ENCODE measurements at regions not wholly inside any gene's neighbourhood (a gene's known extent, or its start where the extent isn't known, plus 50 kb on each side); places are given as distances from the start of the nearest gene placed in this dataset.

GRCh38 chr3:164577667-164578210 lies 500.6 kb downstream of the SI start:
- DNase-seq (ENCODE audit: low spot score): no peak

DNA sequence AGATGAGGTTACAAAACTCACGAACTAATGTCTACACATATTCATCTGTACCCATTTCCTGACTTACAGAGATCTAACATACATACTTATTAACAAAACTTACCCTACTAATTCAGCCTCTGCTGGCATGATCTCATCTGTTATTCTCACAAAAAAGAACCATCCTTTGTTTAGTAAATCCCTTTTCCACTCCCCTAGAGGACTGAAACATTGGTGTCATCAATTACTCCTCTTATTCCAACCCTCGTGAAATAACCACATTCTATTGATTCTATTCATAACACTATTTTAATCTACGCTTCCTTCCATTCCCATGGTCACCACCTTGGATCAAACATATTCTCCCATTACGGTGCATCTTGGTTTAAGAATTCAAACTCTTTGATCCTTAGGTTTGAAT lies 505.9 kb downstream of the SI start:
- DNase-seq (ENCODE audit: low spot score): no peak

DNA sequence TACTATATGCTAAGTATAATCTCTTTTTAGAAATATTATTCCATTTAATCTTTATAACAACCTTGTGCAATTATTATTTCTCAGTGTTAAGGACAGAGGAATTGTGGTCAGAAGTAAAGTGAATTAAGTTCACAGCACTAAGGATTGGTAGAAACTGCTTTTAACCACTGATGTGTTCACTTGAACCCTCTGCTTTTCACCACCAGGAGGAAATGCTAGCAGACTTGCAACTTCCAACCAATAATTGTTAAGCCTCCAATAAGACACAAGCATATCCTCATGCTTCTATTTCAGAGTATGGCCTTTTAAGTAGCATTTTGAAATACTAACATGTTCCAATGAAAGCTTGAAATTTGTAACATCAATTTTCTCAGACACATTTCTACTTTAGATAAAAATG lies 527.4 kb downstream of the SI start:
- no peak for DNase-seq (ENCODE audit: low spot score)

DNA sequence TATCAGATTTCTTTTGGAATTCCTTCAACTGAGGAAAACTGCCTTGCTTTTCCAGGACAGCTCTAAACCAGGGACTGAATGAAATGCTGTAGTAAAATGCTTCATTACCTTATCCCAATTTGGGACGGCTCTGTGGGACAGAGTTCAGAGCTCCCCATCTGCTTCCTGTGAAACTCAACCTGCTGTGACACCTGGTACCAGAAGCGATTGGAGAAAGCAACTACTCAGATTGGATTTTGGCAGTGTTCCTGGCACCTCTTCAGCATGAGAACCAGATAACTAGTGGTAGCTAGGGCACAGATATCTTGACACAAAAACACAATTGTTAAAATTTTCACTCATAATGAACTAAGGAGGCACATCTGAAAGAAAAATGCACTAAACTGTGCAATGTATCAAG lies 539.1 kb downstream of the SI start:
- no peak for DNase-seq (ENCODE audit: low spot score)

DNA sequence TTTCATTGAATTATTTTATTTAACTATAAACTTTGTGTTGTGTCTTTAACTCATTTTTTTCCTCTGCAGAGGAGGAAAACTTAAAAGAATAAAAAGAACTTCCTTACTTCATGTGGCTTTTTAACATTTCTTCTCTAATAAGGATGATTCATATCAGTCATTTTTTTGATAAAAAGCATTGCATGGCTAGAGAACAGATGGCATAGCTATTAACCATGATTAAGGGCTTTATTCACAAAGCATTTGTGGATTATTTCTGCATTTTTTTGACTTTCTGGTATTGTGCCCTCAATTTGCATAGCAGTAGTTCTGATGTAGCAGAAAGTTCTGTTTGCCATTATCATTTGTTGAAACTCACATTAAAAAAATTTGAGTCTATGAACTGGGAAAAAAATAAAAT lies 540.8 kb downstream of the SI start:
- DNase-seq (ENCODE audit: low spot score): peak; percentile 71

DNA sequence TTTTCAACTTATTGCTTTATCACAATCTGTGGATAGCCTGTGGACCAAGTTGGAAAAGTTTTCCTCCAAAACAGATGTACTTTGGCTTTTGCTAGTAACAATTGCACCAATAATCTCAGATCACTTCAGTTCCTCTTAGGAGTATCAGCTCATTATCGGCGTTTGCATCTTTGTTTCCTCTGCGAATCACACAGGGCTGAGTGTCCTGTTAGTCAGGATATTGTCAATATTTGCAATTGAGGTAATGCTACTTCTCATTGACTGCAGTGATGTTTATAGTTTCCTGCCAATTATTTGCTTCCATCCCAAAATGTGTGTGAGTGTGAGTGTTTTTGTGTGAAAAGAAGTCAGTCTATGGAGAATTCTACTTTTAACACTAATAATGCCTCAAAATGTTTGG lies 545.0 kb downstream of the SI start:
- no peak for DNase-seq (ENCODE audit: low spot score)

- DNase-seq (ENCODE audit: low spot score): no peak
Measured at GRCh38 chr3:164526250-164526649, 552.0 kb downstream of the SI start.

DNA sequence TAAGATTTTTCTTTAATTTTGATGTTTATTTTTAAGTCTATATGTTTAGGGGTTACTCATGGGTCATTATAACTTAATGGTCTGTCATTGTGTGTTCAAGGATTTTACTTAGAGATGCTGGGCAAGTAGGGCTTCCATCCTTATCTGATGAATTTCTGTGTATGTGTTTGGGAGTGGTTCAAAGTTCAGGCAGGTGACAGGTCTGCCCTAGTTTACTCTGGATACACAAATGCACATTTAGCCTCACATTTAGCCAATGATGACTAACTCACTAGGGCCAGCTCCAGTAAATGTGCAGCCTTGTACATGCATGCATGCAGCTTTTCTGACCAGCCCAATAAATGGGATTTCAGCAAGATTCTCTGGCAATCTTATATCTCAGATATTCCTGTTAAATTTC lies 554.1 kb downstream of the SI start:
- DNase-seq (ENCODE audit: low spot score): no peak

DNA sequence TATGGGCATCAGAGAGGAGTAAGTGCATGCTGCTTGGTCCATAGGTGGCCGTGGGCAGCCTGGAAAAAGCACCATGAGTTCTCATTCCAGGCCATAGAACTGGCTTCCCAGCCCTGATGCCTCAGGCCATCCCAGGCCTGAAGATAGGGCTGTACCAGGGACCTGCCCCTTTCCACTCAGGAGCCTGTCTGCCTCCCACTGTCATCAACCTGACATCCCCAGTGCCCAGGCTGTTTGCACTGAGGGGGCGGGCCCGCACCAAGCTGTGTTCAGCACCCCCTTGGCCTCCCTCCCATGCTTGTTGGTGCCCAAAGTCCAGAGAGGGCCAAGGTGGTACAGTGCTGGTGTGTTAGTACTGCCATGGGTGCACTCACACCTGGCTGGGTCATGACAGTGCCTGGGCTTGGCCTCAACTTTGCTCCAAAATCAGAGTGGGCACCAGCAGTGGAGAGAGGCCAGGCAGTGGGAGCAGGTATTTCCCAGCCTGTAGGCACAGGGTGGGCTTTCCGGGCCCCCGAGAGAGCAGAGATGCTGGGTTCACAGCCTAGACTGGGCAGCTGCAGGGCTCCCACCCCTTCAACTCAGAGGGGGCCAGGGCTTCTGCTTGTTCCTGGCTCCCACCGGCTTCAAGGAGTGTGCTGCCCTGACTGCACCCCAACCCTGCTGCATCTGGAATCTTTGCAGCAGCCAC lies 556.1 kb downstream of the SI start:
- no peak for DNase-seq (ENCODE audit: low spot score)

DNA sequence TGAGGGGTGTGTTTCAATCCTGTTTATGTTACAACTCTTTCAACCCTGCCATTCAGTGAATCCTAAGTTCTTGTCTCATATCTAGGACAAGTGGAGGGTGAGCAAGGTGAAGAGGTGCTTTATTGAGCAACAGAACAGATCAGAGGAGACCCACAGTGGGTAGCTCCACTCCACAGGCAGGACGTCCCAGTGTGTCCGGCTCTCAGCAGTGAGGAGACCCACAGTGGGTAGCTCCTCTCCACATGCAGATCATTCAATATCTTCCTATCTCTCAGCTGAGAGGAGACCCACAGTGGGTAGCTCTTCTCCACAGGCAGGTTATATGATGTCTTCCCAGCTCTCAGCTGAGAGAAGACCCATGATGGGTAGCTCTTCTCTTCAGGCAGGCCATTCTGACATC lies 556.7 kb downstream of the SI start:
- no peak for DNase-seq (ENCODE audit: low spot score)

- DNase-seq (ENCODE audit: low spot score): no peak
Measured at GRCh38 chr3:164521139-164521538, 557.2 kb downstream of the SI start.

GRCh38 chr3:164515256-164515655 lies 563.0 kb downstream of the SI start:
- no peak for DNase-seq (ENCODE audit: low spot score)

- DNase-seq (ENCODE audit: low spot score): no peak
Measured at GRCh38 chr3:164514576-164514975, 563.7 kb downstream of the SI start.

- peak; percentile 54 for DNase-seq (ENCODE audit: low spot score)
Measured at GRCh38 chr3:164507886-164508285, 570.4 kb downstream of the SI start.

DNA sequence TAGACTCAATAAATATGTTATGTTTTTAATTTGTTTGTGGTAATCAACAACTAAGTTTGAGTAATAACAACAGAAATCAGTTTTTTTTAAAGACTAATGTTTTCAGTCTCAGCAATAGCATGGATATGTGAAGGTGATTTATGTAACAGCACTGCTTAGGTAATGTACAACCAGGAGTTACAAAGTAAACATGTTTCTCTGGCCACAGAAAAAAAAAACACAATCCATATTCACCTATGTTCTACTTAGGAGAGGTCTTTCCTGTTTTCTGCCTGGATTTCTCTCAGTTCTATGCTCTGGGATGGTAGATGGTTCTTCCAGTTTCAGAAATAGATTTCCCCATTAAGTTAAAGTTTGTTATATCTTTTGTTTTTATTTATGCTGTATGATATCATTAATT lies 579.4 kb downstream of the SI start:
- DNase-seq (ENCODE audit: low spot score): no peak

DNA sequence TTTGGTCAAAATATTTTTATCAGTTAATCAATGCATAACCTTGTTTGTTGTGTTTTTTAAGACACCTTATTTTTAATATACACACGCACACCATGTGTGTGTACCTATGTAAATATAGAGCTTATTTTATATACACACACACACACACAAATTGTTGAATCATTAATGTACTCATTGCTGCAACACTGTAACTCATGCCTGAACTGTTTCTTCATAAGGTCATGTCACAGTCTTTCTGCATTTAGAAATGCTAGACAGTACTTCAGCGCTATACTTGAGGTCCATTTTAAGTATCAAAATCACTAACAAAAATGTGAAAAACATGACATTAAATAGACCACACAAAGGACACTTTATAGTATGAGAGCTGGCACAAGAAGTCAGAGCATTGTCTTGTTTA lies 589.4 kb downstream of the SI start:
- DNase-seq (ENCODE audit: low spot score): no peak

DNA sequence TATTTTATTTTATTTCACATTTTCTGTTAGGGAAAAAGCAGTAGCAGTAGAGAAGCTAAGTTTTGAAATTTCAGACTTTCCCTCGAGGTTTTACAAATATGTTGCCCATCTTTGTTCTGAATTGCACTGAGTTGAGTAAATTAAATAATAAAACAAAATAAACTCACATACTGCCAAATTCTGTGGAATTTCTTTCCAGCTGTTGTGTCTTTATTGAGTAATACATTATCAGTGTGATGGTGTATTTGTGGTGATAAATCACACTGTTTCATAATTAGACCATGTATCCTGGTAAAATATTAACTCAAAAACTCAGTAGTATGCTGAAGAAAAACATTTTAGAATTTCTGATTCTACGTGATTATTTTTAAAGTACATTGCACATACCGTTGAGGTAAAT lies 592.1 kb downstream of the SI start:
- no peak for DNase-seq (ENCODE audit: low spot score)

DNA sequence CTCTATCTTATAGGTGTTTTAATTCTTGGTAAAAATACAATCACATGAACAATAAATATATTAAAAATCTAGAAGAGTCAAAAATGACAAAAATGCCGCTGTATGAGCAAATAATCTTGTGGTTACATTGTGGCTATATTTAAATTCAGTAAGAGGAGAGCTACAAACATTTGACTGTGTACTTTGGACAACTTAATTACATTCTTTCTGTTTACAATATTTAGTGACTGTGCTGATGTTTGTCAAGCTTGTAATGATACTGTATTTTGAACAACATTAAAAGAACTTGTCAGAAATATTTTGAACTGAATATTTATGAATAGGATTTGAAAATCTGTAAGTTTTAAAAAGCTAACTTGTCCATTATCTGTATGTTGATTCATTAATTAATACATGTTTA lies 598.3 kb downstream of the SI start:
- no peak for DNase-seq (ENCODE audit: low spot score)

DNA sequence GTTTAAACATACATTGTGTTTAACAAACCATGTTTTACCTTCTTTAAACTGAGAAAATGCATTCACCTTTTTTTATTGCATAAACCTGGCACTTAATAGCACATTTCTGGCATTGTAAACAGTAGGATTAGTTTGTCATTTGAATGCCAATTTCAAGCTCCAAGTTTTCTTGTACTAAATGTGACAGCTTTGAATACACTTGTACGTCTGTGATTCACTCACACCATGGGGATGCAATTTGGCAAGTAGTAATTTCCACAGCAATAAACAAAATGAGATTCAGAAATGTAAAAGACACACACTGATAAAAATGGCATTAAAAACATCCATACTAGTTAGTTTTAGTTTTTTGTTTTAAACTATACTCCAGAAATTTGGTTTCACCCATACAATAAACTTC lies 598.9 kb downstream of the SI start:
- DNase-seq (ENCODE audit: low spot score): no peak

- DNase-seq (ENCODE audit: low spot score): no peak
Measured at GRCh38 chr3:164478323-164478722, 600.0 kb downstream of the SI start.

DNA sequence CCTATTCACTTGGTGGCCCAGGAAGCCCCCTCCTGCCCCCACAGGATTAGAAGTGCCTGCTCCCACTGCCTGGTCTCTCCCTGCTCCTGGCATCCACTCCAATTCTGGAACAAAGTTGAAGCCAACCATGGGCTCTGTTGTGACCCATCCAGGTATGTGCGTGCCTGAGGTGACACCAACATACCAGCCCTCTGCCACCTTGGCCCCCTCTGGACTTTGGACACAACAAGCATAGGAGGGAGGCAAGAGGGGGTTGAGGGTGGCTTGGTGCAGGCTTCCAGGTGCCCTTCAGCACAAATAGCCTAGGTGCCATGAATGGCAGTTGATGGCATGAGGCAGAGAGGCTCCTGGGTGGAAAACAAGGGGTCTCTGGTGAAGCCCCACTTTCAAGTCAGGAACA lies 600.9 kb downstream of the SI start:
- DNase-seq (ENCODE audit: low spot score): no peak

DNA sequence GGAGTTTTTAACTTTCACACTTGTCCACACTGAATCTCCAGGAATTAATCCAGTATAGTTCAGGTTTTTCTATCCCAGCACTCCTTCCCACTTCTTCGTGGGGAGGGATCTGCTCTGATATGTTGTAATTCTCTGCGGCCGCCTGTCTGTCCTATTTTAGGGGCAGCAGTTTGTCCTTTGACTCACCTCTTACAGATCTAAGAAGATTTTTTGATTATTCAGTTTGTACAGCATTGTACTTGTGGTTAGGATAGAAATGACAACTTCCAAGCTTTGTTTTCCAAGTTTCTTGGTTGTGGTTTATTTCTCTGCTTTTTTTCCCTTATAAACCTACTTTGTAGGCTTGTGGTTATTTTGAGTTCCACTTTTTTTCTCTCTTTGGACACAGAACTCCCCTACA lies 601.7 kb downstream of the SI start:
- no peak for DNase-seq (ENCODE audit: low spot score)

DNA sequence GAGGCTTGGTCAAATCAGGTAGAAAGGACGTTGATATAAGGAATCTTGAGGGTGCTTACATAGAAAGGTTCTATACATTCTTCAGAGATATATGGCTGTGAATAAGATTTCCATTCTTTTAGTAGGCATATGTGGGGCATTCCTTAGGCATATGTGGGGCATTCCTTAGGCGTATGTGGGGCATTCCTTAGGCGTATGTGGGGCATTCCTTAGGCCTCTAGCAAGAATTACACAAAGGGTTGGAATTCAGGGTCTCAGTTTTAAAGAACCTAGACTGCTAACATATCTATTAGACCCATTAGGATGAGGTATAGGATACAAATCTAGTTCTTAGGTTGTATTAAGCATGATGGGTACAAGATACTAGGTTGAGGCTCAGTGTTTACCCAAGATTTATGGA lies 607.8 kb downstream of the SI start:
- DNase-seq (ENCODE audit: low spot score): no peak

- no peak for DNase-seq (ENCODE audit: low spot score)
Measured at GRCh38 chr3:164468055-164468454, 610.2 kb downstream of the SI start.
